ENCODE measurements at regions not wholly inside any gene's neighbourhood (a gene's known extent, or its start where the extent isn't known, plus 50 kb on each side); places are given as distances from the start of the nearest gene placed in this dataset.

DNA sequence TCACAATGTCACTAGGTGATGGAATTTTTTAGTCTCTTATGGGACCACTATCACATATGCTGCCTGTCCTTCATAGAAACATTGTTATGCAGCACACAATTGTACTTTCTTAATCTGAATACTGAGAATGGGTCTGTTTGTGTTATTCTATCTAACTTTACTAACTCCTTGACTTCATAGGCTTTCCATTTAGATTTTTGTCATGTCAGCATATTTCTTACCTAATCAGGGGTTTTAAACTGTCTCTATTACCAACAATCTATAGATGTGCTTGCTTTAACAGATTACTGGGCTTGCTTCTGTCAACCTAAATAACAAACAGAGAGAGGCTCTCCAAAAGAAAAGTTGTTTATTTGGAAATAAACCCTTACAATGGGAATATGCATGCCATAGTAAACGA, 289.6 kb upstream of the ZNF804A start:
- no peaks in the 10 kb centered on the region for H3K4me1 Mint-ChIP-seq (ENCODE audit: unreplicated experiment)
- no peak for DNase-seq (ENCODE audit: extremely low spot score, unreplicated experiment)
- no peak overlapping the region for H3K27ac Mint-ChIP-seq
- H3K27me3 Mint-ChIP-seq, result no peaks in the 10 kb centered on the region
- no peaks in the 10 kb centered on the region for H3K36me3 Mint-ChIP-seq
- H3K4me3 Mint-ChIP-seq, result no peak overlapping the region
- no peaks in the 10 kb centered on the region for H3K9me3 Mint-ChIP-seq
- TF ChIP-seq, protein P1, sequence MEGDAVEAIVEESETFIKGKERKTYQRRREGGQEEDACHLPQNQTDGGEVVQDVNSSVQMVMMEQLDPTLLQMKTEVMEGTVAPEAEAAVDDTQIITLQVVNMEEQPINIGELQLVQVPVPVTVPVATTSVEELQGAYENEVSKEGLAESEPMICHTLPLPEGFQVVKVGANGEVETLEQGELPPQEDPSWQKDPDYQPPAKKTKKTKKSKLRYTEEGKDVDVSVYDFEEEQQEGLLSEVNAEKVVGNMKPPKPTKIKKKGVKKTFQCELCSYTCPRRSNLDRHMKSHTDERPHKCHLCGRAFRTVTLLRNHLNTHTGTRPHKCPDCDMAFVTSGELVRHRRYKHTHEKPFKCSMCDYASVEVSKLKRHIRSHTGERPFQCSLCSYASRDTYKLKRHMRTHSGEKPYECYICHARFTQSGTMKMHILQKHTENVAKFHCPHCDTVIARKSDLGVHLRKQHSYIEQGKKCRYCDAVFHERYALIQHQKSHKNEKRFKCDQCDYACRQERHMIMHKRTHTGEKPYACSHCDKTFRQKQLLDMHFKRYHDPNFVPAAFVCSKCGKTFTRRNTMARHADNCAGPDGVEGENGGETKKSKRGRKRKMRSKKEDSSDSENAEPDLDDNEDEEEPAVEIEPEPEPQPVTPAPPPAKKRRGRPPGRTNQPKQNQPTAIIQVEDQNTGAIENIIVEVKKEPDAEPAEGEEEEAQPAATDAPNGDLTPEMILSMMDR (conservative IDR thresholded peaks at IDR 0.05), result no peak

DNA sequence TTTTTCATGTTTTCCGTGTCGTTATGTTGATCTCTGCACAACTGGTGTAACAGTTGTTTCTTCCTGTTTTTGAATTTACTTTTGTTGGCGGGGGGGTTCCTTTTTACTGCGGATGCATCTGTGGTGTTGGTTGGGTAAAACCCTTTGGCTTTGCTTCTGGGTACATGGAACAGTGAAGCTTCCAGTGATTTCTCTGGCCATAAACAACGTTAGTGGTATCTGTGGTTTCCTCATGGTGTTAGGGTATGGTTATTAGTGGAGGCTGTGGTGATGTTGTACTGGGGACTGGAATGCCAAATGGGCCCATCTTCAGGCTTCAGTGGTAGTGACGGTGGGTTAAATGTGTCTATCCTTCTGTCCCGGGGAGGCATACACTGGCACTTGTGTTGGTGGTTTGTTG, 285.4 kb upstream of the ZNF804A start:
- TF ChIP-seq, protein P1 (conservative IDR thresholded peaks at IDR 0.05), result no peak
- Mint-ChIP-seq H3K4me1 (ENCODE audit: unreplicated experiment) (no peaks in the 10 kb centered on the region), H3K4me3 (no peak overlapping the region), H3K27me3 (no peaks in the 10 kb centered on the region), H3K27ac (no peak overlapping the region), H3K9me3 (no peaks in the 10 kb centered on the region), H3K36me3 (no peaks in the 10 kb centered on the region)
- DNase-seq (ENCODE audit: extremely low spot score, unreplicated experiment), result no peak

DNA sequence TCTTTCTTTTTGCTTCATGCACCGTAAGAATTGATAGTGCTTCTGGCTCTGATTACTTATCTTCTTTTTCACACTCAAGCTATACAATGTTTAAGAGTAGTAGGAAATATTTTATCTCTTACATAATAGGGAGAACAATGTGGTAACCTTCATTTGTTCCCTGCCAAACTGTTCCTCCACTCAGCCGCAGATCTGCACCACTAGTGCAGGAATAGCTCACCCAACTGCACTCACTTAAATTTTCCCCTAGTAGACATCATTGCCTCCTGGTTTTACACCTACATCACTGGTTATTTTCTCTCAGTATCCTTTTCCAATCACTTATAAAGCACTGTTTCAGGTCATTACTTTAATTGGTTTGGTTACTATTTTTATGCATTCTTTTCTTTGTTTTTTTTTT, 283.5 kb upstream of the ZNF804A start:
- no peak overlapping the region for H3K4me3 Mint-ChIP-seq
- DNase-seq (ENCODE audit: extremely low spot score, unreplicated experiment), result no peak
- TF ChIP-seq, protein P1 (conservative IDR thresholded peaks at IDR 0.05), result no peak
- H3K27ac Mint-ChIP-seq, result no peak overlapping the region
- no peaks in the 10 kb centered on the region for H3K27me3 Mint-ChIP-seq
- no peaks in the 10 kb centered on the region for H3K36me3 Mint-ChIP-seq
- H3K4me1 Mint-ChIP-seq (ENCODE audit: unreplicated experiment), result no peaks in the 10 kb centered on the region
- H3K9me3 Mint-ChIP-seq, result no peaks in the 10 kb centered on the region

DNA sequence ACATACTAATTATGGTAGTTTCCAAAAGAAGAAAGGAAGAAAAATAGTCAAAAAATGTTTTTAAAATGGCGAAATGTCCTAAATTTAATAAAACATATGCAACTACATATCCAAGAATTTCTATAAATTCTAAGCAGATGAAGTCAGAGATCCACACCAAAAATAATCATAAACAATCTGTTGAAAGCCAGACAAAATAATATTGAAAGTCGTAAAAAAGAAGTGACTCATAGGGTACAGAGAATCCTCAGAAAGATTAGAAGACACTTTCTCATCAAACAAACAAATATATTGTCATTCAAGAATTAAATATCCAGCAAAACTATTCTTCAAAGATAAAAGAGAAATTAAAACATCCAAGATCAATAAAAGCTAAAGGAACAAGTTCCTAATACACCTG, 281.4 kb upstream of the ZNF804A start:
- H3K9me3 Mint-ChIP-seq, result no peaks in the 10 kb centered on the region
- H3K4me3 Mint-ChIP-seq, result no peak overlapping the region
- no peaks in the 10 kb centered on the region for H3K4me1 Mint-ChIP-seq (ENCODE audit: unreplicated experiment)
- H3K27me3 Mint-ChIP-seq, result no peaks in the 10 kb centered on the region
- no peak for DNase-seq (ENCODE audit: extremely low spot score, unreplicated experiment)
- TF ChIP-seq, protein P1 (conservative IDR thresholded peaks at IDR 0.05), result no peak
- no peaks in the 10 kb centered on the region for H3K36me3 Mint-ChIP-seq
- no peak overlapping the region for H3K27ac Mint-ChIP-seq

DNA sequence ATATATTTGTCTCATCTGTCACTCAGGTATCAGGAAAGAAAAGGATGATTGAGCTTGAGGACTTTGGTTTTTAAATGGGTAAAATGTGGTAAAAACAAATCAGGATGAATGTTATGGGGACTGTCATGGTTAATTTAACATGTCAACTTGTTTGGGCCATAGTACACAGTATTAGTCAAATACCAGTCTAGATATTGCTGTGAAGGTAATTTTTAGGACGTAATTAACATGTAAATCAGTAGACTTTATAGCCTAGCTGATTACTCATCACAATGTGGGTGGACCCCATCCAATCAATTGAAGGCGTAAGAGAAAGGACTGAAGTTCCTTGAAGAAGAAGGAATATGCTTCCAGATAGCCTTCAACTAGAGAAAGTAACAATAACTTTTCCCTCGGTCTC, 275.7 kb upstream of the ZNF804A start:
- no peak overlapping the region for H3K27ac Mint-ChIP-seq

More for the DNA sequence above, 275.7 kb upstream of the ZNF804A start:
- H3K4me1 Mint-ChIP-seq (ENCODE audit: unreplicated experiment), result no peaks in the 10 kb centered on the region
- no peaks in the 10 kb centered on the region for H3K27me3 Mint-ChIP-seq
- TF ChIP-seq, protein P1 (conservative IDR thresholded peaks at IDR 0.05), result no peak
- H3K4me3 Mint-ChIP-seq, result no peak overlapping the region
- no peak for DNase-seq (ENCODE audit: extremely low spot score, unreplicated experiment)
- H3K9me3 Mint-ChIP-seq, result no peaks in the 10 kb centered on the region
- H3K36me3 Mint-ChIP-seq, result no peaks in the 10 kb centered on the region

Data from type B pancreatic cell (in vitro differentiated cells).